ENCODE measurements at regions not wholly inside any gene's neighbourhood (a gene's known extent, or its start where the extent isn't known, plus 50 kb on each side); places are given as distances from the start of the nearest gene placed in this dataset.

- H3K14ac ChIP-seq (ENCODE audit: insufficient read length), result no peak overlapping the region
- no peaks in the 10 kb centered on the region for H4K20me1 ChIP-seq (replicated peaks in 1 of 2; ENCODE audit: control insufficient read depth in 1 of 2, insufficient read depth in 2 of 2, low read length in 2 of 2)
- no peak overlapping the region for H2BK20ac ChIP-seq (ENCODE audit: low read length)
- no peak overlapping the region for H2BK120ac ChIP-seq (replicated peaks; ENCODE audit: low read depth, low read length)
- POLR2A ChIA-PET (ENCODE audit: partially characterized antibody), result no interaction called here
- no peak overlapping the region for H2AK5ac ChIP-seq (ENCODE audit: low read depth, low read length)
- no peak overlapping the region for H3K56ac ChIP-seq (replicated peaks; ENCODE audit: insufficient read length, low read depth, low read length)
- no peak overlapping the region for H3K27ac ChIP-seq (ENCODE audit: low read depth, low read length)
- H2AFZ ChIP-seq (ENCODE audit: low read length), result no peak overlapping the region
- H3K4me1 ChIP-seq (replicated peaks in 1 of 4; ENCODE audit: control insufficient read depth in 3 of 4, insufficient read depth in 4 of 4, low read length in 3 of 4), result no peaks in the 10 kb centered on the region
- DNase-seq (ENCODE audit: low read depth in 1 of 2, low spot score in 2 of 2) (no peak), FAIRE-seq (no peak)
- no peak overlapping the region for H3K18ac ChIP-seq (ENCODE audit: extremely low read depth, low read length)
- no peak overlapping the region for H2BK15ac ChIP-seq (ENCODE audit: low read length)
- no peaks in the 10 kb centered on the region for H3K27me3 ChIP-seq (replicated peaks in 1 of 4; ENCODE audit: control insufficient read depth in 3 of 4, extremely low read depth in 1 of 4, insufficient read depth in 3 of 4, low read length in 3 of 4)
- H2BK5ac ChIP-seq (ENCODE audit: low read depth, low read length), result no peak overlapping the region
- no peaks in the 10 kb centered on the region for H3K79me2 ChIP-seq (ENCODE audit: control insufficient read depth in 1 of 2, insufficient read depth in 2 of 2, low read length in 2 of 2)
- H3K9ac ChIP-seq (replicated peaks in 1 of 4; ENCODE audit: extremely low read depth in 1 of 4, low read depth in 3 of 4, low read length in 3 of 4), result no peak overlapping the region
- H3K9me3 ChIP-seq (ENCODE audit: insufficient read depth in 2 of 2, low read depth in 1 of 2, low read length in 1 of 2), result no peaks in the 10 kb centered on the region
- no peak overlapping the region for H4K8ac ChIP-seq (ENCODE audit: extremely low read depth, insufficient read depth, low read length)
- H3K36me3 ChIP-seq (ENCODE audit: control insufficient read depth in 2 of 4, insufficient read depth in 4 of 4, low read length in 3 of 4), result no peaks in the 10 kb centered on the region
- WGBS, 2 experiments (ENCODE audit: extremely low coverage in 1 of 2, insufficient coverage in 1 of 2, insufficient read length in 1 of 2, insufficient replicate concordance in 2 of 2, low coverage in 1 of 2, low lambda C conversion rate in 2 of 2, missing lambda C conversion rate in 1 of 2), result 83% methylated on average over 7 of the region's 7 CpGs; no CpG with 5 or more reads in 1 of the 2 experiments
- H3K79me1 ChIP-seq (ENCODE audit: low read depth, low read length), result no peaks in the 10 kb centered on the region
- no peak overlapping the region for H3K23ac ChIP-seq (ENCODE audit: insufficient read length)
- no peak overlapping the region for H3K4me2 ChIP-seq (ENCODE audit: insufficient read depth in 1 of 2, low read depth in 2 of 2, low read length in 2 of 2)
- no peak overlapping the region for H4K5ac ChIP-seq (ENCODE audit: insufficient read length, low read depth, low read length)
- H4K91ac ChIP-seq (replicated peaks; ENCODE audit: insufficient read length, low read length), result no peak overlapping the region
- CTCF ChIA-PET (ENCODE audit: partially characterized antibody), result no interaction called here
- no peak overlapping the region for H2BK12ac ChIP-seq (ENCODE audit: low read depth, low read length)
- no peaks in the 10 kb centered on the region for H3K23me2 ChIP-seq (ENCODE audit: low read depth, low read length)
- no peak overlapping the region for H3K4me3 ChIP-seq (ENCODE audit: extremely low read depth in 1 of 4, insufficient read depth in 2 of 4, low read depth in 3 of 4, low read length in 4 of 4)
- H3K4ac ChIP-seq (replicated peaks; ENCODE audit: insufficient read length, low read depth, low read length), result no peak overlapping the region
- TF ChIP-seq CBX8 (IDR thresholded peaks at IDR 0.05; ENCODE audit: borderline replicate concordance, low read depth, low read length) (no peak), BRCA1 (IDR thresholded peaks at IDR 0.05; ENCODE audit: low read depth, low read length) (no peak)
Measured at GRCh38 chr16:73426433-73427160, 378.7 kb upstream of the ZFHX3 start.

Measured in H1 (cell line).